HEK293T (cell line): ENCODE measurements at regions not wholly inside any gene's neighbourhood (a gene's known extent, or its start where the extent isn't known, plus 50 kb on each side); places are given as distances from the start of the nearest gene placed in this dataset.

ENCODE experiments used
- CTCF ChIA-PET: fragments of 350-600 bp; formaldehyde crosslinking; extraction: SDS; loops from one replicate; lab custom pipeline; 2021; ENCODE audit warnings: antibody characterized with exemption, inconsistent platforms; lab: Yijun Ruan, JAX
- POLR2A ChIA-PET: fragments of 350-600 bp; formaldehyde crosslinking; extraction: SDS; loops from one replicate; lab custom pipeline; 2020; ENCODE audit warnings: antibody characterized with exemption, inconsistent platforms; lab: Yijun Ruan, JAX
- DNase-seq: peaks from one replicate; pipeline ENCODE4 v3.0.0; 2012; ENCODE audit warnings: mixed read lengths; ENCODE audit errors: extremely low spot score
- ARNT ChIP-seq: fragments of 450-650 bp; IDR thresholded peaks from 2 replicates; pipeline ENCODE4 v1.6.1; 2017; ENCODE audit warnings: mild to moderate bottlenecking
- BHLHE40 ChIP-seq: fragments of 450-650 bp; IDR thresholded peaks from 2 replicates; pipeline ENCODE4 v1.6.1; 2016; ENCODE audit warnings: mild to moderate bottlenecking, moderate library complexity, borderline replicate concordance
- CTBP1 ChIP-seq: fragments of 450-650 bp; IDR thresholded peaks from 2 replicates; pipeline ENCODE4 v1.6.1; 2016; ENCODE audit warnings: borderline replicate concordance
- ELF4 ChIP-seq: fragments of 450-650 bp; IDR thresholded peaks from 2 replicates; pipeline ENCODE4 v1.6.1; 2017; ENCODE audit warnings: antibody characterized with exemption
- FOXA1 ChIP-seq: fragments of 450-650 bp; IDR thresholded peaks from 2 replicates; pipeline ENCODE4 v1.6.1; 2016; ENCODE audit warnings: mild to moderate bottlenecking
- FOXK2 ChIP-seq: fragments of 450-650 bp; IDR thresholded peaks from 2 replicates; pipeline ENCODE4 v1.6.1; 2016; ENCODE audit warnings: mild to moderate bottlenecking
- FOXM1 ChIP-seq: fragments of 450-650 bp; IDR thresholded peaks from 2 replicates; pipeline ENCODE4 v1.6.1; 2017; ENCODE audit warnings: mild to moderate bottlenecking, borderline replicate concordance
- HDGF ChIP-seq: fragments of 450-650 bp; IDR thresholded peaks from 2 replicates; pipeline ENCODE4 v1.6.1; 2017; ENCODE audit warnings: antibody characterized with exemption, borderline replicate concordance
- L3MBTL2 ChIP-seq: fragments of 450-650 bp; conservative IDR thresholded peaks from 2 replicates; pipeline ENCODE4 v1.6.1; 2016; ENCODE audit warnings: mild to moderate bottlenecking
- LEF1 ChIP-seq: fragments of 450-650 bp; IDR thresholded peaks from 2 replicates; pipeline ENCODE4 v1.6.1; 2017; ENCODE audit warnings: mild to moderate bottlenecking, borderline replicate concordance
- NFRKB ChIP-seq: fragments of 450-650 bp; IDR thresholded peaks from 2 replicates; pipeline ENCODE4 v1.6.1; 2016; ENCODE audit warnings: mild to moderate bottlenecking, moderate library complexity
- PKNOX1 ChIP-seq: fragments of 450-650 bp; IDR thresholded peaks from 2 replicates; pipeline ENCODE4 v1.6.1; 2016
- SP1 ChIP-seq: fragments of 450-650 bp; IDR thresholded peaks from 2 replicates; pipeline ENCODE4 v1.6.1; 2017
- SUZ12 ChIP-seq: fragments of 450-650 bp; IDR thresholded peaks from 2 replicates; pipeline ENCODE4 v1.6.1; 2016; ENCODE audit warnings: mild to moderate bottlenecking
- TARDBP ChIP-seq: fragments of 450-650 bp; IDR thresholded peaks from 2 replicates; pipeline ENCODE4 v1.6.1; 2016
- ZNF384 ChIP-seq: fragments of 450-650 bp; IDR thresholded peaks from 2 replicates; pipeline ENCODE4 v1.6.1; 2016

- ChIA-PET POLR2A (interaction anchor here (0.6 kb wide), 1 partner anchor 313 kb away, joined by 3 read pairs; no protein-coding TSS in a partner anchor), CTCF (interaction anchor here (0.6 to 1.0 kb wide), 7 partner anchors 33 to 668 kb away, joined by 3 to 5 read pairs (median 3); no protein-coding TSS in a partner anchor)
- no peak for TF ChIP-seq NFRKB
- TF ChIP-seq BHLHE40 = no peak
- no peak for TF ChIP-seq HDGF
- no peak for TF ChIP-seq FOXM1
- TF ChIP-seq FOXA1 = no peak
- TF ChIP-seq ELF4 = no peak
- TF ChIP-seq FOXK2 = no peak
- no peak for TF ChIP-seq TARDBP
- no peak for TF ChIP-seq ZNF384
- TF ChIP-seq SUZ12 = no peak
- TF ChIP-seq SP1 = no peak
- TF ChIP-seq LEF1 = no peak
- no peak for TF ChIP-seq L3MBTL2
- TF ChIP-seq CTBP1 = no peak
- peak; percentile 83 for DNase-seq
Observed at GRCh38 chr2:9139491-9140443, 66.8 kb upstream of the ASAP2 start.

- TF ChIP-seq SUZ12 = no peak
- no peak for TF ChIP-seq L3MBTL2
- TF ChIP-seq ZNF384 = no peak
- TF ChIP-seq FOXK2 = no peak
- TF ChIP-seq HDGF = no peak
- no peak for TF ChIP-seq CTBP1
- no peak for TF ChIP-seq NFRKB
- no peak for TF ChIP-seq PKNOX1
- no peak for TF ChIP-seq LEF1
- TF ChIP-seq ARNT = no peak
- TF ChIP-seq TARDBP = no peak
- no peak for TF ChIP-seq BHLHE40
- TF ChIP-seq ELF4 = no peak
- TF ChIP-seq FOXA1 = no peak
- TF ChIP-seq SP1 = no peak
- TF ChIP-seq FOXM1 = no peak
- DNase-seq = no peak
- CTCF ChIA-PET = interaction anchor here (0.6 kb wide), 1 partner anchor 219 kb away, joined by 3 read pairs; no protein-coding TSS in a partner anchor
- POLR2A ChIA-PET = no interaction called here
Observed at GRCh38 chr2:9137379-9138150, 69.0 kb upstream of the ASAP2 start.

GRCh38 chr2:9135822-9136558 lies 70.6 kb upstream of the ASAP2 start:
- TF ChIP-seq ARNT (no peak), FOXK2 (no peak), FOXA1 (no peak), L3MBTL2 (no peak)
- DNase-seq = no peak
- POLR2A ChIA-PET = no interaction called here
- CTCF ChIA-PET = no interaction called here

GRCh38 chr2:9127316-9127715 lies 79.3 kb upstream of the ASAP2 start:
- no peak for DNase-seq
- CTCF ChIA-PET = no interaction called here
- TF ChIP-seq LEF1 = no peak
- TF ChIP-seq NFRKB = no peak
- no peak for TF ChIP-seq HDGF
- TF ChIP-seq FOXA1 = no peak
- no peak for TF ChIP-seq ARNT
- no peak for TF ChIP-seq PKNOX1
- TF ChIP-seq ZNF384 = no peak
- no peak for TF ChIP-seq BHLHE40
- TF ChIP-seq FOXM1 = no peak
- no peak for TF ChIP-seq ELF4
- TF ChIP-seq L3MBTL2 = no peak
- no peak for TF ChIP-seq TARDBP
- TF ChIP-seq FOXK2 = no peak
- TF ChIP-seq SP1 = no peak
- no peak for TF ChIP-seq CTBP1
- no peak for TF ChIP-seq SUZ12
- POLR2A ChIA-PET = no interaction called here

GRCh38 chr2:9126540-9126939 lies 80.1 kb upstream of the ASAP2 start:
- POLR2A ChIA-PET = no interaction called here
- no peak for DNase-seq
- CTCF ChIA-PET = no interaction called here
- TF ChIP-seq L3MBTL2 (no peak), PKNOX1 (no peak), FOXM1 (no peak), FOXK2 (no peak), FOXA1 (no peak), SUZ12 (no peak), ZNF384 (no peak), NFRKB (no peak)
